GM18508 (cell line): ENCODE measurements at regions not wholly inside any gene's neighbourhood (a gene's known extent, or its start where the extent isn't known, plus 50 kb on each side); places are given as distances from the start of the nearest gene placed in this dataset.
A peak's percentile ranks its signal among the peaks of the same experiment; 100 is the strongest.
"Not testable (repeated sequence)": the region's sequence is repeated elsewhere in the genome, so short reads cannot be mapped to it uniquely, and the experiment has no call there.

Experiments used
- ATAC-seq: cut with Tn5 transposase; IDR thresholded peaks from one replicate; pipeline ENCODE4 v1.9.1; 2021; ENCODE audit warnings: moderate number of reproducible peaks; ENCODE audit not compliant: insufficient read depth, unreplicated experiment

DNA sequence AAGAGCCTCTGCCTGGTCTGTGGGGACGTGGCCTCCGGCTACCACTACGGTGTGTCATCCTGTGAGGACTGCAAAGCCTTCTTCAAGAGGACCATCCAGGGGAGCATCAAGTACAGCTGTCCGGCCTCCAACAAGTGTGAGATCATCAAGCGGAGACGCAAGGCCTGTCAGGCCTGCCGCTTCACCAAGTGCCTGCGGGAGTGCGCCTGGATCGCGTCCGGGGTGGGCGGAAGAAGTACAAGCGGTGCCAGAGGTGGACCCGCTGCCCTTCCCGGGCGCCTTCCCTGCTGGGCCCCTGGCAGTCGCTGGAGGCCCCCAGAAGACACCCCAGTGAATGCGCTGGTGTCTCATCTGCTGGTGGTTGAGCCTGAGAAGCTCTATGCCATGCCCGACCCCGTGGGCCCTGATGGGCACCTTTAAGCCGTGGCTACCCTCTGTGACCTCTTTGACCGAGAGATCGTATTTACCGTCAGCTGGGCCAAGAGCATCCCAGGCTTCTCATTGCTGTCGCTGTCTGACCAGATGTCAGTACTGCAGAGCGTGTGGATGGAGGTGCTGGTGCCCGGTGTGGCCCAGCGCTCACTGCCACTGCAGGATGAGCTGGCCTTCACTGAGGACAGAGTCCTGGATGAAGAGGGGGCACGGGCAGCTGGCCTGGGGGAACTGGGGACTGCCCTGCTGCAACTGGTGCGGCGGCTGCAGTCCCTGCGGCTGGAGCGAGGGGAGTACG lies 84.3 kb downstream of the MRPL57 start:
- ATAC-seq = not testable (repeated sequence)

DNA sequence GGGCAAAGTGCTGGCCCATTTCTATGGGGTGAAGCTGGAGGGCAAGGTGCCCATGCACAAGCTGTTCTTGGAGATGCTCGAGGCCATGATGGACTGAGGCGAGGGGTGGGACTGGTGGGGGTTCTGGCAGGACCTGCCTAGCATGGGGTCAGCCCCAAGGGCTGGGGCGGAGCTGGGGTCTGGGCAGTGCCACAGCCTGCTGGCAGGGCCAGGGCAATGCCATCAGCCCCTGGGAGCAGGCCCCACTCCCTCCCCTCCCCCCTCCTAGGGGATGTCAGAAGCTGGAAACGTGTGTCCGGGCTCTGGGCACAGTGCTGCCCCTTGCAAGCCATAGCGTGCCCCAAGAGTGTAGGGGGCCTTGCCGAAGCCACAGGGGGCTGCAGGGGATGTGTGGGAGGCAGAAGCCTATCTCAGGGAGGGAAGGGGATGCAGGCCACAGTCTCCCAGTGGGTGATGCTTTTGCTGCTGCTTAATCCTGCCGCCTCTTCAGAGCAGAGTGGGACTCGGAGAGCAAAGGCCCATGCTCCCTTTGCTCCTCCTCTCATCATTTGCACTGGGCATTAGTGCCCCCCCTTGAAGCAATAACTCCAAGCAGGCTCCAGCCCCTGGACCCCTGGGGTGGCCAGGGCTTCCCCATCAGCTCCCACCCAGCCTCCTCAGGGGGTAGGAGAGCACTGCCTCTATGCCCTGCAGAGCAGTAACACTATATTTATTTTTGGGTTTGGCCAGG lies 85.2 kb downstream of the MRPL57 start:
- not testable (repeated sequence) for ATAC-seq

DNA sequence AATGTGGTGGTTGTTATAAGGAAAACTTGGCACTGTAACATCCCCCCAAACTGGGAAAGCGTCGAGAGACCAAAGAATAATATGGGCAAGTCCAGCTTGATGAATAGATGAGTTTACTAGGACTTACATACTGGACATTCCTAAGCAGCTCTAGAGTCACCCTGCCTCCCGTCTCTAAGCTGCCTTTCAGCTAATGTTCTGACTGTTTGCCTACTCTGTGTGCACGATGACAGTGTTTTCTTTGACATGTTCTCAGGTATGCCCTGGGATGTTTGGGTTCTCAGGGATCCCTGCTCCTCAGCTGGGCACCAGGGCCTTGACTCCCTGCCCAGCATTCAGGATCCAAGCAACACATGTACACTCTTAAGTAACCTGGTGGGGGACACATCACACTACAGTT lies 87.5 kb downstream of the MRPL57 start:
- not testable (repeated sequence) for ATAC-seq

DNA sequence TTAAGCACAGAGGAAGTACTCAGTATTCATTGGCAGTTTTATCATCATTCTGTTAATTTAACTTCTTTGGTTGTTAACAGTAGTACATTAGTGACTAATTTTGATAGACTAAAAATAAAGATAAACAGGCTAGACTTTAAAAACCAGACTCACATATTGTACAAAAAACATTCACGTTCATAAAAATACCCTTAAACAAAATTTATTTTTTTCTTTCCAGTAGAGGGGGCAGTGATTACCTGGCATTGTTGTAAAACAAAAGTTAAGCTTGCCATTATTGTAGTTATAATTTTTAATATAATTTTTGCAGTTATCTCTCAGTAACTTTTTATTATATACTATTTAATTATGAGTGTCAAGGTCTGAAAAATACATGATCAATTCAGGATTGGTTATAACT lies 92.0 kb downstream of the MRPL57 start:
- ATAC-seq = not testable (repeated sequence)

DNA sequence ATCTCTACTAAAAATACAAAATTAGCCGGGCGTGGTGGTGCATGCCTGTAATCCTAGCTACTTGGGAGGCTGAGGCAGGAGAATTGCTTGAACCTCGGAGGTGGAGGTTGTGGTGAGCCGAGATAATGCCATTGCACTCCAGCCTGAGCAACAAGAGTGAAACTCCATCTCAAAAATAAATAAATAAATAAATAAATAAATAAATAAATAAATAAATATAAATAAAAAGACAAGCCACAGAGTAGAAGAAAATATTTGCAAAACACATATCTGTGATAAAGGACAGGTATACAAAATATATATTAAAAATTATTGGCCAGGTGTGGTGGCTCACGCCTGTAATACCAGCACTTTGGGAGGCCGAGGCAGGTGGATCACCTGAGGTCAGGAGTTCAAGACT lies 96.0 kb downstream of the MRPL57 start:
- ATAC-seq = not testable (repeated sequence)

DNA sequence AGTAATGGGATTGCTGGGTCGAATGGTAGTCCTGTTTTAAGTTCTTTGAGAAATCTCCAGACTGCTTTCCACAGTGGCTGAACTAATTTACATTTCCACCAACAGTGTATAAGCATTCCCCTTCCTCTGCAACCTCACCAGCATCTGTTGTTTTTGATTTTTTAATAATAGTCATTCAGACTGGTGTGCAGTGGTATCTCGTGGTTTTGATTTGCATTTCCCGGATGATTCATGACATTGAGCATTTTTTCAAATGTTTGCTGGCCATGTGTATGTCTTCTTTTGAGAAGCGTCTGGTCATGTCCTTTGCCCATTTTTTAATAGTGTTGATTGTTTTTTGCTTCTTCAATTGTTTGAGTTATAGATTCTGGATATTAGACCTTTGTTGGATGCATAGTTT lies 98.0 kb downstream of the MRPL57 start:
- ATAC-seq = not testable (repeated sequence)

DNA sequence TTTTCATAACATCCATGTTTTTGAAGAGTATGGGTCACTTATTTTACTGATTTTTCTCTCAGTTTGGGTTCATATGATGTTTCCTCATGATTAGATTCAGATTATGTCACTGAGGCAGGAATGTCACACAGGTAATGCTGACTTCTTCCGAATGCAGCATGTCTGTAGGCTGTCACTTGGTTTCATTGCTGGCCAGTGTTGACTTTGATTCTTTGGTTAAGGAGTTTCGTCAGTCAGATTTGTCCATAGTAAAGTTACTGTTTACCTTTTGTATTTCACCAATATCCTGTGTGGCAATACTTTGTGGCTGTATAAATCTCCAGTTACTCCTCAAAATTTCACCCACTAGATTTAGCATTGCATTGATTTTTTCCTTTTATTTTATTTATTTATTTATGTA lies 105.6 kb downstream of the MRPL57 start:
- ATAC-seq = no peak

DNA sequence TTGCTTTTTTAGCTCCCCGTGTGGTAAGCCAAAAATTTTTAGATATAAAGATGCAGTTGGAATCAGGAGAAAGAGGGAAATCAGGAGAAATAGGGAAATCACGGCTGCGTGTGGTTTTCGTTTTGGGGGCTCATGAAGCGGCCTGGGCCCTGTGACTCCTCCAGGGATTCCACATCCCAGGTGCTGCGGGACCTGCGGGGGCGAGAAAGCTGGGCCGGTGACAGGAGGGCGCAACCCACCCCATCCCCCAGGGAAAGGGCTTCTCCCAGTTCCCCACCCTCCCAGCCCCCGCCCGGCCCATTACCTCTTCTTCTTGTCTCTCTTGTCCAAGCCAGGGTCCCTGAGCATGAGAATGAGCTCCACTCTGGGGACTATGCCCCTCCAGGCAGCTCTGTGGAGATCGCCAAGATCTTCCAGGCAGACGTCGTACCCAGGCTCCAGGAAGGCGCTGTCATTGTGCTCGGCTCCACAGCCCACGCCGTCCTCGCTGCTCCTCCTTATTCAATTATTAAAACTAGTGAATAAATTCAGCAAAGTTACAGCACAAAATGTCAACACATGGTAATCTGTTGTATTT lies 111.0 kb downstream of the MRPL57 start:
- ATAC-seq = no peak

DNA sequence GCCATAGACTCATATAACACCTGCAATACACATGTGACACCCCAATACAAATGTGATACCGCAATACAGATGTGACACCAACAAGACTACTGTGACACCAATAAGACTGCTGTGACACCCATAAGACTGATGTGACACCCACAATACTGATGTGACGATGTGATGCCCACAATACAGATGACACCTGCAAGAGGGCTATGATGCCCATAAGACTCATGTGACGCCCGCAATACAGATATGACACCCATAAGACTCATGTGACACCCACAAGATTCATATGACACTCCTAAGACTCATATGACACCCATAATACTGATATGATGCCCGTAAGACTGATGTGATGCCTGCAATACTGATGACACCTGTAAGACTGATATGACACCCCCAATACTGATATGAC lies 113.0 kb downstream of the MRPL57 start:
- ATAC-seq = no peak

DNA sequence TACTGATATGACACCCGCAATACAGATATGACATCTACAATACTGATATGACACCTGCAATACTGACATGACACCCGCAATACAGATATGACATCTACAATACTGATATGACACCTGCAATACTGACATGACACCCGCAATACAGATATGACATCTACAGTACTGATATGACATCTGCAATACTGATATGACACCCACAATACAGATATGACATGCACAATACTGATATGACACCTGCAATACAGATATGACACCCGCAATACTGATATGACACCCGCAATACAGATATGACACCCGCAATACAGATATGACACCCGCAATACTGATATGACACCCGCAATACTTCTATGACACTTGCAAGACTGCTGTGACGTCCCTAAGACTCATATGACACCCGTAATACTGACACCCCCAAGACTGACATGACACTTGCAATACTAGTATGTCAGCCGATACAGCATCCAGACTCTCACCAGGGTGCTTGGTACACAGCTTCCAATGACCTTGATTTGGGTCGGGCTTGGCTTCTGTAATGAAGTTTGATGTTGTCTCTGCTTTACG lies 114.1 kb downstream of the MRPL57 start:
- not testable (repeated sequence) for ATAC-seq

DNA sequence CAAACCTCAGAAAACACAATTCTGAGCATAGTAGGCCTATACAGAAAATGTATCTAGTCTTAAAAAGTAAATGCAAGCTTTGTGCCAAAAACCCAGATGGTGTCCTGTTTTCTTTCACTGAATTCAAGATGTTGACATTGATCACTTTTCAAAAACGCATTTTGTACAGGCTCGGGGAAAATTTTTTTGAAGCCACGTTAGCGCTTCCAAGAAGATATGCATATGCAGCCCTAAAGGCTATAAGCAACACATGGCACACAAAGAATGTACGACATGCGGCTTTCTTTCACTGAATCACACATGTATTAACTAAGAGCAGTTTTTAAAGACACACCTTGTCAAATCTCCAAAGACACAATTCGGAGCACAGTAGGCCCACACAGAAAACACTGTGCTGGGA lies 115.4 kb downstream of the MRPL57 start:
- ATAC-seq = no peak

DNA sequence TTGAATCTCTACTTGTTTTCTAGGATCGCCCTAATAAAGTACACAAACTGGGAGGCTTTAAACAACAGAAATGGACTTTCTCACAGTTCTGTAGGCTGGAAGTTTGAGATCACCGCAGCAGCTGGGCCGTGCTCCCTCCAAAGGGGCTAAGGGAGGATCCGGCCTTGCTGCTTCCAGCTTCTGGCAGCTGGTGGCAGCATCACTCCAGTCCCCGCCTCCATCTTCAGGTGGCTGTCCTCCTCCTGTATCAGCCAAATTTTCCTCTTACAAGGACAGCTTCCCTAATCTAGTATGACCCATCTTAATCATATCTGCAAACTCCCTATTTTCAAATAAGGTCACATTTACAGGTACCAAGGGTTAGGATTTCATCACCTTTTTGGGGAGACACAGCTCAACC lies 120.5 kb downstream of the MRPL57 start:
- not testable (repeated sequence) for ATAC-seq

DNA sequence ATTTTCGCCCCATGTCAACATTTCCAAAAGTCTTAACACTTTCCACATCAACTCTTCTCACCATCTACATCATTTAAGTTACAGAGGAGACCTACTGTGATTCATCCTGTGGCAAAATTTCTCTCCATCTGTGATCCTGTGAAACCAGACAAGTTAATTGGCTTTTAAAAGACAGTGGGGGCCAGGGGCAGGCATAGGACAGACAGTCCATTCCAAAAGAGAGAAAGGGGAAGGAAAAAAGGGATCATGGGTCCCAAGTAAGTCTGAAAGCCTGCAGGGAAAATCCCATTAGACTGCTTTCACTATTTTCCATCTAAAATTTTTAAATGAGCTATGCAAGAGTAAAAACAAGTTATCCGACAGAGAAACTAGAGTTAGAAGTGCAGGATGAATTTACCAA lies 121.0 kb downstream of the MRPL57 start:
- ATAC-seq = no peak

DNA sequence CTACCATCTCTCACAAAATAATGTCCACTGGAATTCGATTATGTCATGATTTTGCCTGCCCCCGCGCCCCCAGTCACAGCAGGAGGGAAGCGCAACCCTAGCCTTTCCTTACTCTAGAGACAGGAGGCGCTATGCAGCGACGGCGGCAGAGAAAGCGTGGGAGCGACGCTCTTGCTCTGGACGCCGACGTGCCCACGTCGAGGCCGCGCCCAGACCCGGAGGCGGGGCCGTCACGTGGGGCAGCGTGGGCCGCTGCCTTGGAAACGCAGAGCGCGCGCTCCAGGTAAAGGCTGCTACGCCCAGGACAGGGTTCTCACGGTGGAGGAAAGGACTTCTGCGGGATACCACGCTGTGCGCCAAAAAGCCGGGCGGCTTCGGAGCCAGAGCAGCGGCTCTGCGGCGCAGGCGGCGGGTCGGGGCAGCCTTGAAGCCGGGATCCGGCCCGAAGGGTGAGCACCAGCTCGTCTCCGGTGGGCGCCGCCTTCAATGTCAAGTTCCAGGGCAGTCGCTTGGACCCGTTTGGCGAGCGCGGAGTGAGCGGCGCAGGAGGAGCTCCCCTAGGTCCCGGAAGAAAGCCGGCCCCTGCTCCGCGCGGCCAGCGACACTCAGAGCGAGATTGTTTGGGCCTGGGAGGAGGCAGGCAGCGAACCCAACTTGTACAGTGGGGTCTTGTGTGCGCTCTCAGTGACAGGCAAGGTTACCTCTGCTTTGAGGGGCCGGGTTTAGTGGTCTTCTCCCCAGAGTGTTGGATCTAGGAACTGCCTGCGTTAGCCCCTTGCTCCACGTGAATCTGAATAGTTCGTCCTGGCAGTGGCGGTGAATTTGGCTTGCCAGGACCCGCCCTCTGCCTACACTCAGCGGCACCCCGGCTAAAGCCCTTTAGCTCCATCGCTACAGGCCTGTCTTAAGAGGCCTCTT lies 121.7 kb downstream of the MRPL57 start:
- peak; percentile 76 for ATAC-seq

DNA sequence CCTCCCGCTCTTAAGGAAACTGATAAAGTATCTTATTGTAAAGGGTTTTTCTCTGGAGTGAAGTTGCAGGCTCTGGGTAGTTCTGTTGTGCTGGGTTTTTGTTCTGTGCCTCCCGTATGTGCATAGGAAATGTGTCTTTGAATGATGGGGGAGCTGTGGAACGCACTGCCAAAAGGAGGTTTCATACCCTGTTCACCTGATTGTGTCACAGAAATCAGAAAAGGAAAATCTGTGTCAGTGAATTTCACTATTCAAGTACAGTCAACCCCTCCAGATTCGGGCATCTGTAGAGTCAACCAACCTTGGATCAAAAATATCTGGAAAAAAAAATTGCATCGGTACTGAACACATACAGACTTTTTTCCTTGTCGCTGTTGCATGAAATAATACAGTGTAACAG lies 127.8 kb downstream of the MRPL57 start:
- no peak for ATAC-seq

DNA sequence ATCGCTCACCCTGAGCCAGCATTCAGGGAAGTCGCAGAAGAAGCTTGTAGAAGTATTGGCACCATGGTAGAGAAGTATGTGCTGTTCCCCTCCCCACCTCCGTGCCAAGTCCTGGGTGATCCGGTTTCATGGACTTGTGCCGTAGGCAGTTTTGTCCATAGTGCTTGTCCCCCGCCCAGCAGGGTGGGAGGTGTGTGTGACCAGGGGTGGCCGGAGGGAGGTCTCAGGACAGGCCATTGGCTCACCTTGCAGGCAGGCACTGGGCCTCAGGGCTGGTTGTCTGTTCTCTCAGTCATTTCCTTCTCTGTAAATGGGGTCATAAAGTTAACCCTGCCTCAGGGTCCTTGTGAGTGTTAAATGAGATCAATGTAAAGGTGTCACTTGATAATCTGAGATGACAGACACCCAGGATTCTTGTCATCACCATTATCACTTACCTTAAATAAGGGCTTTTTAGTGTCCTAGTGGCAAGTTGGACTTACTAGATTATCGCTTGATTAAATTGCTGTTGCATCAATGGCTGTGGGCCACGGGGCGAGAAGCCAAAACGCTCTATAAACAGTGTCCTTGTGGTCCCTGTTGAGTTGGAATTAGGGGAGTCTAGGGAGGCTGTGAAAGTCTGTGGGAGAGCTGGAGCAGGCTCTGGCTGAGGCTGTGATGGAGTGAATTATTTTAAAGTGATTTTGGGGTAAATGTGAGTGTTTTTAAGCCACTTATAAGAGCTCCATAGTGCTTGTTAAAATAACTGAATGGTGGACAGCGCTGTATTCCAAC lies 130.0 kb downstream of the MRPL57 start:
- not testable (repeated sequence) for ATAC-seq

DNA sequence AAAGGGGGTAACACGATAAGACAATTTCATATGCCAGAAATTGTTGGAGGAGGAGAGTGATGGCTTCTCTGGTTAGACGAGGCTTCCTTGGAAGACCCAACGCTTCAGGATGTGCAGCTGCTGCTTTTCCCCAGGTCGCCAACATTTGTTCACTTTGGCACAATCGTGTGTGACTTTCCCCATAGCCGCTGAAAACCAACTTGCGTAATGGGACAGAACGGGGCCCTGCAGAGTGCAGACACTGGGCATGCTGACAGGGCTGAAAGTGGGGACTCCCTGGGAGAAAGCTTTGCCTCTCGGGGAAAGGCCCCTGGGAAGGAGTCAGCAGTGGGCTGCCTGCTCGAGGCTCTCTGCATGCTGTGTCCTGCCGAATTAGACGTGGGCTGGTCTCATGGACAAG lies 130.7 kb downstream of the MRPL57 start:
- not testable (repeated sequence) for ATAC-seq

DNA sequence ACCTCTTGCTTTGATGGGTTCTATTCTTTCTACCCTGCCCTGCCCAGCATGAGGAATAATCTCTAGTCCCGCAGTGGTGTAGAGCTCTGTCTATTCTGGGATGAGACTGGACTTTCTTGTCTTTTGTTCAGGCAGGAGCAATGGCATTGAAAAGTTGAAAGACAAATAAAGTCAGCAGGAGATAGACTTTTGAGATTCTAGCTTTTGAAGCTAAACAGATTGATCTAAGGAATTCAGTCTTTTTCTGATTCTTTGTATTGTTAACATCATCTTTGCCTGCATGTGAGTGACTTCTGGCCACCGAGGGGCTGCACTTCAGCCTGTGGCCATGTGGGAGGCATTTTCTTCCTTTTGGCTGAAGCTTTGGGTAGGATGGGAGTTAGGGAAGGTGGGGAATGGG lies 132.4 kb downstream of the MRPL57 start:
- no peak for ATAC-seq

DNA sequence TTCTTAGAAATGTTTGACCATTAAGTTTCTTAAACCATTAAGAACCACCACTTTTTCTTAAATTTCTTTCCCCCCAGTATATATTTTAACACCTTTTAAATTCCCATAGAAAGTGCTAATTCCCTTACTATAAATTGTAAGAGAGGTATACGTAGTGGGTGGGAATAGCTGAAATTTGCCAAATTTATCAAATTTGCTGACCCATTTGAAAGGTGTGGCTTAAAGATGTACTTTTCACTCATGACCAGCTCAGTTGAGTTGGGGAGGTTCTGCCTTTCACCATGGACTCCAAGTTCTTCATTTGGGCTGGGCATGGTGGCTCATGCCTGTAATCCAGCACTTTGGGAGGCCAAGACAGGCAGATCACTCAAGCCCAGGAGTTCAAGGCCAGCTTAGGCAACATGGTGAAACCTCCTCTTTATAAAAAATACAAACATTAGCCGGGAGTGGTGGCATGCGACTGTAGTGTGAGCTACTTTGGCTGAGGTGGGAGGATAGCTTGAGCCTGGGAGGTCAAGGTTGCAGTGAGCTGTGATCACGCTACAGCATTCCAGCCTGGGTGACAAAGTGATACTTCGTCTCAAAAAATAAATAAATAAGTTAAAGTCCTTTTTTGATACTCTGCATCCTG lies 133.2 kb downstream of the MRPL57 start:
- no peak for ATAC-seq
